ENCODE measurements at regions not wholly inside any gene's neighbourhood (a gene's known extent, or its start where the extent isn't known, plus 50 kb on each side); places are given as distances from the start of the nearest gene placed in this dataset.

GRCh38 chr5:124692950-124693349 lies 53.5 kb downstream of the ZNF608 start:
- no peak for DNase-seq (ENCODE audit: low spot score)

- DNase-seq (ENCODE audit: low spot score), result peak; percentile 28
Observed at GRCh38 chr5:124692324-124692723, 54.1 kb downstream of the ZNF608 start.

DNA sequence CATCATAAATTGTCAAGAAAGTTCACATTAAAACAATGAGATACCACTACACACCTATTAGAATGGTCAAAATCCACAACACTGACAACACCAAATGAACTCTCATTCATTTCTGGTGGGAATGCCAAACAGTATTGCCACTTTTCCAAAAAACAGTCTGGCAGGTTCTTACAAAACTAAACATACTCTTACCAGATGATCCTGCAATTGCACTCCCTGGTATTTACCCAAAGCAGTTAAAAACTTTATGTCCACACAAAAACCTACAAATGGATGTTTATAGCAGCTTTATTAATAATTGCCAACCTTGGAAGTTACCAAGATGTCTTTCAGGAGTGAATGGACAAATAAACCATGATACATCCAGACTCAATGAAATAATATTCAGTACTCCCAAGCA lies 56.8 kb downstream of the ZNF608 start:
- DNase-seq (ENCODE audit: low spot score), result no peak

DNA sequence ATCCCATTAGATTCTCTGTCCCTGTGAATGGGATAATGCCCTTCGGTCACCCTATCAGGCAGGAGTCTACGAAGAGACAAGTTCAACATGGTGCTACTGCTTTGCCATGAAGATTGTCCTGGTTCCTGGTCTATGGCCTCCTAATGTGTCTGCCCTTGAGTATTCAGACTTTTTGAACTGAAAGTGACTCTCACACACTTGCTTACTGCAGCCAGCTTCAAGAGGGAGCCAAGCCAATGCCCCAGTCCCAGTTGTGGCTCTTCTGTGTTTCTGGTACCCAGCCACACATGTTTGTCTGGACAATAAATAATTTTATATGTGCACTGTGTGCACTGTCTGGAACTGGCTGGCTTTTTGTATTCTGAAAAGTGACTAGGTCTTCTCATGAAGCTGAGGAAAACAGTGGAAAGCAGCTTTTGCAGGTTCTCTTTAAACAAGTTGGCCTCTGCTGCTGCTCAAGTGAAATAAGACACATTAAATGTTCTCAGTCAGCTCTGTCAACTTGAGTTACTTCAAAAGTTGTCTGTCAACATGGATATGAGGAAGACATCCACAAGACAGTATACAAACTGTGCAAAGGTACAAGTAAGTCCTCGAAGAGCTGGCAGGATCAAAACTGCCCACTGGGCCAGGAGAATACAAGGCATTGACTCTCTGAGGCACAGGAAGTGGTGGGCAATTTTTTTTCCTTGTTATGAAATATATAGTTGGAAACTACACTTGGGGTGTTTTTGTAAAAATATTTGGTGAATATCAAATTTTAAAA lies 60.0 kb downstream of the ZNF608 start:
- DNase-seq (ENCODE audit: low spot score), result no peak

GRCh38 chr5:124685404-124685930 lies 61.0 kb downstream of the ZNF608 start:
- DNase-seq (ENCODE audit: low spot score), result no peak

DNA sequence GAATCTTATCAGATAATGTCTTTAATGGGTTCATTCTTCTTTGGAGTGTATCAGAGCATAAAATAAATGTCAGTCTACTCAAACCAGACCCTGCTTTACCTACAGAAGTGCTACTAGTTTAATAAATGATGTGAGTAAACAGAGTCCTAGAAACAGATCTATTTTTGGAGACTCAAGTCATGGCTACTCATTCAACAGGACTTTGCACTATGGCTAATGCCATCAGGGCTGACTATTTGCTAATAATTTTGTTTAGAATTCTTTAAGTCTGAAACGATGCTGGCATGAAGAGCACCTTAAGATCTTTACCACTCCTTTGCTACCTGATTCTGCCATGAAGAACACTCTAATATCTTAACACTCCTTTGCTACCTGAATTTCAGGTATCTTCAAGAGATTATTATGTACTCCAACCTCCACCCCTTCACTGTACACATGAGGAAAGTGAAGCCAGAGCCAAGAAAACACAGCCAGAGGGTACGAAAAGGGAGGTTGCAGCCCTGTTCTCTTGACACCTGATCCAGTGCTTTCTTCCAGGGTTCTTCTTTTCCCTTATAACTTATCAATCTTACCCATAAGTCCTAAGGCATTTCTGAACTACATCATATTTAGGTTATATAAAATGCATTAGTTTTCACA lies 62.4 kb downstream of the ZNF608 start:
- no peak for DNase-seq (ENCODE audit: low spot score)

DNA sequence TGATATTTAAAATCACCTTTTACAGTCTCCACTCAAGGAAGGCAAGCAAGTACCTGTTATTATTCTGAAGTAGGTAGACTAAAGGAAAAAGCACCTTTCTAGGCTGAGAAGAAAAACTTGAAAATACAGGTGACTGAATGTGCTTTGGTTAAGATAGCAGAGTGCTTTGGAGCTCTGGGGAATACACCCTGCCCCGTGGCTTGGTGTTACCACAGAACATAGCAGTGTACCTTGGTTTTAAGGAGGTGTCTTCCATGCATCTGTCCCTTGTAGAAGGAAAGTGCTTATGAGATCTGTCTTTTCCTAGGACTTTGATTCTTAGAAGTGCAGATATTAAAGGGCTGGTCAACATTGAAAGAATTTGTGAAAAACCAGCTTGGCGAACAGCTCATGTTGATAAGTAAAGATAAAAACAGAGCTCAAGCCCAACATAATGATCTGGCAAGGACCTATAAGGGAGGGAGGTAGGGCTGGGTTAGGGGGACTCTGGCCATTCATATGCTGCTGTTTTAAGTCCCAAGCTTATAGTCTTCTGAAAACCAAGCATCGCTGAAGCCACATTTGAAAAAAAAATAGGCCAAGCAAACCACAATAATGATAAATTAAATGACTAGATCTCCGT lies 66.8 kb downstream of the ZNF608 start:
- DNase-seq (ENCODE audit: low spot score), result no peak

GRCh38 chr5:124678922-124679519 lies 67.4 kb downstream of the ZNF608 start:
- no peak for DNase-seq (ENCODE audit: low spot score)

DNA sequence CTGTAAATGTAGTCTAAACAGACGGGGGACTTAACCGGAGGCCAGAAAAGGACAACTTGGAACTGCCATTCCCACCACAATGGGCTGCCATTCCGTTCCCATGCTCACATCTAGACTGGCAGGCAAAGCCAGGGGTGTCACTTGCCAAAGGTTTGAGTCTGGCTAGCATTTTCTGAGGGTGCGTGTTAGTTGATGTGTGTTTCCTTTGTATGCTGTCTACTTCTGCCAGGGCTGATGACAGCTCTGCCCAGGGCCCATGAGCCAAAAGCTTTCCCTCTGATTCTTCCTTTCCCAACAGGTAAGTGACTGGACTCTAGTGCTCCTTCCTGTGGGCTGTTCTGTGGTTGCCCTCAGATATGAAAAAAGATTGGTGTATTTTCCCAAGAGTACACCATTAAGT lies 68.0 kb downstream of the ZNF608 start:
- DNase-seq (ENCODE audit: low spot score), result no peak

- DNase-seq (ENCODE audit: low spot score), result no peak
Observed at GRCh38 chr5:124677374-124678351, 68.8 kb downstream of the ZNF608 start.

GRCh38 chr5:124675931-124676846 lies 70.2 kb downstream of the ZNF608 start:
- DNase-seq (ENCODE audit: low spot score), result no peak

DNA sequence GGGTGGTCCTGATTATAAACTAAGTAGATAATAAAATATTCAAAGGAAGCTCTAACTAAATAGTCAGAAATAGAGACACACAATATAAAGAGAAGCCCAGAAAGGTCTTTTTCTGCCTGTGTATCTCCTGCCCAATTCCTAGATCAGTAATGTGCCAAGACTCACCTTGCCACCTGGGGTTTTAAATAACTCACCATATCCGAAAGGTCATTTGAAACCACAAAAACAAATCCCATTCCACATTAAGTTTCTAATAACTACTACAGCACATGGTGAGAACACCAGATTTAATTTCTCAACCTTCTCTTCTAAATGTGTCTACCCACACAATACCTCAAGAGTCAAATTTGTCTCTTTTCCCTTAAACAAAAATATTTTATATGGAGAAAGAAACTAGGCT lies 75.2 kb downstream of the ZNF608 start:
- no peak for DNase-seq (ENCODE audit: low spot score)

- no peak for DNase-seq (ENCODE audit: low spot score)
Observed at GRCh38 chr5:124670722-124671184, 75.7 kb downstream of the ZNF608 start.

DNA sequence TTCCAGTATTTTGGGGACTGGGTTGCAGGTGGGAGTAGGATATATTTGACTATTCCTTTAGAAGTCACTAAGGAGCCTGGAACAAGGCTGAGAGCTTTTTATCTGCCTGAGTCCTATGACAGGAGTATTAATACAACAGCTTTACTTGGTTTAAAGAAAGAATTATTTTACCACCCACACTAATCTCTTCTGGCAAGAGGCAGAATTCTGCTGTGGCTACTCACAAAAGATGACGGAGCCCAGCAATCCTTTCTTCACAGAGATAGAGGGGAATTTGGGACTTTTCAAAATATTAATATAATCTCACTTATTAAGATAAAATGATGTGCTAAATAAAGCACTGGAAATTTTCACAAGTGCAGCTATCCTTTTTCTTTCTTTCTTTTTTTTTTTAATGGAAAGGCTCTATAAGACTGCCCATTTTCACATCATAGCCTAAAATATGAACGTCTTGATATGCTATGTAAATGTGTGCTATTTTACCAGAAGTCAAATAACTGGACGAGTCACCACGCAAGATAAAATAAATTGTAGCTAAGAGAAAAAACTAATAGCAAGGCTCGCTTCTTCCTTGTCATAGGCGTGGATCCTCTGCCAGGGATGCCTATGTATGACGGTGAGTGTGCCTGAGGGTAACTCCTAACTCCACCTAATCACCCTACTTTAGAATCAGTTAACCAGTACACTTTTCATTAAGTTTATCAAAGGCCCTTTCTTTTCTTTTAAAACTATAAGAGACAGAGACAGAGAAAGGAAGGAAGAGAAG lies 76.3 kb downstream of the ZNF608 start:
- DNase-seq (ENCODE audit: low spot score), result no peak

- DNase-seq (ENCODE audit: low spot score), result no peak
Observed at GRCh38 chr5:124669300-124669648, 77.2 kb downstream of the ZNF608 start.

DNA sequence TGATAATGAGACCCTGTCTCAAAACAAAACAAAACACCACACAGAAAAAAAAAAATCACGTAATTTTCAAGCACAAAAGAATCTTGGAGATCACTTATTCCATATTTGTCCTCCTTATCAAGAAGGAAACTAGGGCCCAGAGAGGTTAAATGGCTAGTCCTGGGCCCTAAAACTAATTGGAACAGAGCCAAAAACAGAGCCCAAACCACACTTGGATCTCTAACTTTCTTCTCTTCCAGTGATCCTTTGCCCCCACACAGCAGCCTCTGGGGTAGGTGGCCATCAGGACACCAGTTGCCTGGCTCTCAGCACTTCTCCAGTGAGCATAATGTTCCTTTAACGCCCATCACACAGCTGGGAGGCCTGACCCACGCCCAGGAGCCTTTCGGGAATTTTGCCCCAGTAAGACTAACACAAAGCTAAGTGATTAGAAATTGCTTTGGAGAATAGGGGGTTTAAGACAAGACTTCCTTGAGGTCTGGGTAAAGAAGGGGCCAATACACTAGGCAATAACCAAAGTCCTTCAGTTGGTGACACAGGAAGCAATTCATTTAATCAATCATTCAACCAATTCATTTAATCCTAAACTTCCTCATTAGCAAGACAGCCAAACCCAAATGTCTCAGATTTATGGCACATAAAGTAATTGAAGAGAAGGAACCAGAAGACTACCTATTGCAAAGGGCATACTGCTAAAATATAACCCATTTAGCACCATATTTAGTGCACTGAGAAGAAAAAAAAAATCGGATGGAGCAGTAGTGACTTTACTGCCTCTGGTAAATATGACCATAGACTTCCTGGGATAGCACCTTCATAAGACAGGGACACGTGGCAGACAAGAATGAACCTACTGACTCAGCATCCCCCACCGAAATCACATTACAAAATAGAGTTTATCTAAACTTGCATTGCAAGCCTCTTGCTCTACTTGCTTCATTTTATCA lies 77.8 kb downstream of the ZNF608 start:
- no peak for DNase-seq (ENCODE audit: low spot score)

- DNase-seq (ENCODE audit: low spot score), result no peak
Observed at GRCh38 chr5:124665625-124666024, 80.8 kb downstream of the ZNF608 start.

DNA sequence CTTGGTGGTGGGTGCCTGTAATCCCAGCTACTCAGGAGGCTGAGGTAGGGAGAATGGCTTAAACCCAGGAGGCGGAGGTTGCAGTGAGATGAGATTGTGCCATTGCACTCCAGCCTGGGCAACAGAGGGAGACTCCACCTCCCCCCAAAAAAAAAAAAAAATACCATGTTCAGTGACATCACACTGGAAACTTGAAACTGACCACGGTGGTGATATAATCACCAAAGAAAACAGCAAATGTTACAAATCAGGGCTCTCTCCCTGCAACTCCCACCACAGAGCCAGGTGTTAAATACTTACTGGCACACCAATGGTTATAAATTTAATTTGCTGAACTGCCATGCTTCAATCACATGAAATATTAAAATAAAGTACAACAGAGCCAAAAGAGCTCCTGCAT lies 81.4 kb downstream of the ZNF608 start:
- no peak for DNase-seq (ENCODE audit: low spot score)

All from A172 (cell line).